NCI-H526 treated with DMSO at 0.1 percent for 48 hours (cell line): ENCODE measurements at regions not wholly inside any gene's neighbourhood (a gene's known extent, or its start where the extent isn't known, plus 50 kb on each side); places are given as distances from the start of the nearest gene placed in this dataset.
"Not testable (repeated sequence)": the region's sequence is repeated elsewhere in the genome, so short reads cannot be mapped to it uniquely, and the experiment has no call there.

ENCODE experiments used
- DNase-seq: peaks from one replicate; lab custom pipeline; 2025; lab: John Stamatoyannopoulos, UW

DNA sequence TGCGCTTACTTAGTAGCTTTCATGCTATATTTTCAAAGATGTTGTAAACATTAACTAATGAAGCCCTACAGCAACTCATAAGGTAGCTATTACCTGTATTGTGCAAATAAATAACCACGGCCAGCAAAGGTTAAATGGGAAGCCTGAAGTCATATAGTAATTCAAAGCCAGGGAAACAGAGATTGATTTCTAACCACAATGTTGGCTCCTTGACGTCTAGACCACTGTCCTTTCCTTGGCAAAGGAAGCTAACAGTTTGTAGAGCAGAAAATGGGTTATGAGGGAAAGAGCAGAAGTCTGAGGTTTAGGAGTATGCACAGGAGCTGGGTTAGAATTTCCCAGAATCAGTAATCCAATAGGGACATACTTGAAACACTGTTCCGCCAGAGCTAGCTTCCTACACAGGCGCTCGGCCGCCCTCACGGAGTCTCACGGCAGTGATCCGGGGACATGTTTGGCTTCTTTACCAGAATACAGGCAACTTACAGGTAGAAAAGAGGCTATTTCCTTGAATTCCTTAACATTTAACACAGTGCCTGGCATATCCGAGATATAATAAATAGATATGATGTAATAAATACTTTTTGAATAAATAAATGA, 298.8 kb upstream of the LYPLAL1 start:
- DNase-seq, result no peak

GRCh38 chr1:218878369-218878768, 295.3 kb upstream of the LYPLAL1 start:
- DNase-seq, result no peak

DNA sequence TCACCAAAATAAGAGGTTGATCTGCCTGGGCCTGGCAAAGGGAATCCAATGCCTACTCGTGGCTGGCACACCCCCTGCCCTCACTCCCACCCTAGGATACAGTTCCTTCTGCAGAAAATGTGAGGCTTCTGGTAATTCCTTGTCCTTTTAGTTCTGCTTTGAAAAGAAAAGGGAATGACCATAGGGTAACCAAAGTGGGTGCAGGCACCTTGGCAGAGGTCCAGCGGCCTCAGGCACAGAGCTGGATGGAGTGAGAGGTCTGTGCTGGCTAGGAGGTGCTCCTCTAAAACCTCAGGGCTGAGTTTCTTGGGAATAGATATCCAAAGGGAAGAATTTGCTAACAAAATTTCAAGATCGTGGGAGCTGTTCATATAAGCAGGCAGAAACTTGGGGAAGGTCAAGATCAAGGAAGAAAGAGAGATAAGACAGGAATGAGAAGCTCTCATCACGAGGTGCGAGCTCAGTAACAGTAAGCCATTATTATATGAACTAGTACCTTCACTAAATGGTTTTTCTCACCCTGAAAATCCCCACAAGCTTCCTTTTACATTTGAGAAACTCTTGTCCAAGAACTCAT, 293.1 kb upstream of the LYPLAL1 start:
- no peak for DNase-seq

- DNase-seq, result no peak
Observed at GRCh38 chr1:218882454-218882853, 291.2 kb upstream of the LYPLAL1 start.

GRCh38 chr1:218886101-218886871, 287.4 kb upstream of the LYPLAL1 start:
- DNase-seq, result no peak

GRCh38 chr1:218887141-218887925, 286.3 kb upstream of the LYPLAL1 start:
- DNase-seq, result no peak

- no peak for DNase-seq
Observed at GRCh38 chr1:218890451-218890850, 283.2 kb upstream of the LYPLAL1 start.

DNA sequence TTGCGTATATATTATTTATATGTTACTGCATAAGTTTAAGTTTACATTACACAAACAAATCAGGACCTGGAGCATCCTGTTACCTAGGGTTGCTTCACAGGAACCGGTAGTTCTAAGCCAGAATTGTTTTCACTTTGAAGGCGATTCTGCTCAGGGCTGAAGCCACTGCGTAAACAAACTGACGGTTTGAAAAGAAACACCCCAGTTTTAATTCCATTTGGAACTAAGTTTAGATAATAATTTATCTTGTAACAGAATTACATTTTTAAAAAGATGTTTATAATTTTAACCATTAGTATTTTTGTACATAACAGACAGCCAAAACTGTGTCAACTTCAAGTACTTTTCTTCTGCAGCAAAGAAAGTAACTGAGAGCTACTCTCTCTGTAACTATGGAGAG, 282.1 kb upstream of the LYPLAL1 start:
- no peak for DNase-seq

GRCh38 chr1:218895064-218895587, 278.6 kb upstream of the LYPLAL1 start:
- DNase-seq, result no peak

DNA sequence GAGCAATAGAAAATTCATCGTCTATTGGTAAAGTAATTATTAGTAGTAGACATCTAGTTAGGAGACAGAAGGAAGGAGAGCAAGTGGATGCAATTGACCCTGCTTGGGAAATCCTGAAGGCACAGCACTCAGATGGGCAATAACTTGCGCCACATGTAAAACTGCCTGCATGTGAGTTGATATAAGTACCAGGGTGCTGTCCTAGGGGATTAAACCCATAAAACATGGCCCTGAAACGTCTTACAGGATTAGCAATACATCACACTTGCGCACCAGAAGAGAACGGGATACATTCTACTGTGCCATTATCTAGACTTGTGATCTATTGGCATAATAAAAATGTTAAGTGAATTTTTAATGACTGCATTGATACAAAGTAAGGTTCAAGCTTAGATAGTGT, 277.5 kb upstream of the LYPLAL1 start:
- no peak for DNase-seq

DNA sequence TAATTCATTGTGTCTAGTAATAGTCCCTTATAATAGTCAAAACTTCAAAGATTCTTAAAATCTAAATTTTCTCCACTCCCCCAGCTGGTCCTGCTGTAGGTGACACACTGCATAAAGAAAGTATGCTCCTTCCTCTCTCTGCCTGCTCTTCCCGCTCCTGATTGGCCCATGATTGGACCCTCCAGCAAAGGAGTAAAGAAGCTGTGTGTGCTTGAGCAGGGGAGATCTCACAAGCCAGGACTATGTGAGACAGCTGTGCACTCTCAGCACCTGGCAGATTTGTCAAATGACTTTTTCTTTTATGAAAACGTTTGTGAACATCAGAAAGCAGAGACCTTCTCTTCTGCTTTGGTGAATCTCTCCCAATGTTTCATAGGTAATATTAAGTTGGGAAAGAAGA, 274.8 kb upstream of the LYPLAL1 start:
- DNase-seq, result no peak

DNA sequence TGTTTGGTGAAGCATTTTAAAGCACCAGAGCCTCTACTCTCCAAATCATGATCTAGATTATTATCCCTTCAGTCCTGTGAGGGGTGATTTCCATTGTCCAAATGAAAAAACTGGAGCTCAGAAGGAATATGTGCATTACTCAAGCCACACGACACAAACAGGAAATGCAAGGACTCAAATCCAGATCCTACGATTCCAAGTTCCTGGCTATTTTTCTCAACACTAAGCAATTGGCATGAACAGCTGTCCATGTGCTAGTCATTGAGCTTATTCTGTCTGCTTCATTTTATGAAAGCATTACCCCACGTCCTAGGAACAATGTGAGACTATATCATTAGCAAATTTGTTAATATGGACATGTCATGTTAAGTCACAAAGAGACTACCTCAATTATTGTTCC, 273.1 kb upstream of the LYPLAL1 start:
- no peak for DNase-seq

DNA sequence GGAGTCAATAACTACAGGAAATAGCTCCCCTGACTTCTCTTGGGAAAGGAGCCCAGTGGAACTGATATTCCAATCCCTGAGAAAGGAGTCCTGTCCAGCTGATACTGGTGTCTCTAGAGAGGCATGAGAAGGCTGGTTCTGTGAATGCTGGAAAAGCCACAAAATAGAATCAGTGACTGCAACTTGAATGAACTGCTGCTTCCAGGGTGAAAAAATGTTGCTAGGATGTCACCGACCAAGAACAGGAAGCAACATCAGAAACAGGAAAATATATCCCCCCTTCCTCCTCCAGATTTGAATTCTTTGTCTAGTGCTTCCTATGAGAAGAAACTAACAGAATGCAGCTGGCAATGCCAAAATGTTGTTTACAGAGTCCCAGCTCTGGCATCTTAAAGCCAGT, 269.3 kb upstream of the LYPLAL1 start:
- DNase-seq, result no peak

DNA sequence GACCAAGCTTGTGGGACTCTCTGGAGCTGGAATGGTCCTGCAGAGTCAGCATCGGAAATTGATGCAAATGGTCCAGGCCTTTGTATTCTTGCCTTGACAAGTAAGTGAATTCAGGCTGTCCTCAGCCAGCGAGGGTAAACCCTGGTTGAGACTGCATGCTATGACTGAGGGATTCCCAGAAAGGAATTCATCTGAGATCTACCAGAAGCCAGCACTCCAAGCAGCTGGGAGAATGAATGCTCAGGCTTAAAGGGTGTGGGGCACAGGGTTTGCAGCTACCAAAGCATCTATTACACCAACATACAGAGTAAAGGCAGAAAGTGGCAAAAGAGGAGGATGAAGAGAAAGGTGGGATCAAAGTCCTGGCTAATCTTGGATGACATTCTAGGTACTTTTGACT, 257.0 kb upstream of the LYPLAL1 start:
- DNase-seq, result no peak

GRCh38 chr1:218917656-218918055, 256.0 kb upstream of the LYPLAL1 start:
- DNase-seq, result no peak

DNA sequence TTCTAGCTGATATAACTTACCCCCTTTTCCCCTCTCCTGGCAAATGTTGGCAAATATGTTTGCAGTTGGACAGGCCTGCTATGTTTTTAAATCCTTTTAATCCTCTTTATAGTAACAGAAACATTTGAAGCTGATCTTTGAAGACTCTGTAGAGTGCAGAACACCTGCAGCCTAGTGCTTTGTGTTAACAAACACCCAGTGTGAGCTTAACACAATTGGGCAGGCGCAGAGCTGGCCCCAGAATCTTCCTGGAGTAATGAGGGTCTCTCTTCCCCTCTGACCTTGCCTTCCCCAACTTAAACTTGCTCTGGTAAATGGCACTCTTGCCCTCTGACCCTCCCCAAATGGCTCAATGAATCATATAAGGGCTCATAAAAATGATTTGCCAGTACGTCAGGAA, 247.9 kb upstream of the LYPLAL1 start:
- DNase-seq, result no peak

- no peak for DNase-seq
Observed at GRCh38 chr1:218926631-218927030, 247.0 kb upstream of the LYPLAL1 start.

DNA sequence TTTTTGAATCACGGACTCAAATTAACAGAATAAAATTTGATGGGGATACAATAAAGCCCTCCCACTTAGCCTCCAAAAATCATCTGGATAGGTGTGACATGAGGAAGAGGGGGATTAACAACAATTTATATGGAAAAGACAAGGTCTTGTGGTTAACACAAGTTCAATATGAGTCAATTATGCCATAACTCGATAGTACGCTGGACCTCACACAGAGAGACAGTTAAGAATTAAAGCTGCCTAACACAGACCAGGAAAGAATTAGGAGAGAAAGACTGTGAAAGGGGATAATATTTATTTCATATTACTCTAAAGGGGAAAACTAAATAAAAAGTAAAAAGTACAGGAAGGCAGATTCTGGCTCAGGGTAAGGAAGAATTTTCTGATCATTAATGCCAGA, 243.7 kb upstream of the LYPLAL1 start:
- DNase-seq, result no peak

DNA sequence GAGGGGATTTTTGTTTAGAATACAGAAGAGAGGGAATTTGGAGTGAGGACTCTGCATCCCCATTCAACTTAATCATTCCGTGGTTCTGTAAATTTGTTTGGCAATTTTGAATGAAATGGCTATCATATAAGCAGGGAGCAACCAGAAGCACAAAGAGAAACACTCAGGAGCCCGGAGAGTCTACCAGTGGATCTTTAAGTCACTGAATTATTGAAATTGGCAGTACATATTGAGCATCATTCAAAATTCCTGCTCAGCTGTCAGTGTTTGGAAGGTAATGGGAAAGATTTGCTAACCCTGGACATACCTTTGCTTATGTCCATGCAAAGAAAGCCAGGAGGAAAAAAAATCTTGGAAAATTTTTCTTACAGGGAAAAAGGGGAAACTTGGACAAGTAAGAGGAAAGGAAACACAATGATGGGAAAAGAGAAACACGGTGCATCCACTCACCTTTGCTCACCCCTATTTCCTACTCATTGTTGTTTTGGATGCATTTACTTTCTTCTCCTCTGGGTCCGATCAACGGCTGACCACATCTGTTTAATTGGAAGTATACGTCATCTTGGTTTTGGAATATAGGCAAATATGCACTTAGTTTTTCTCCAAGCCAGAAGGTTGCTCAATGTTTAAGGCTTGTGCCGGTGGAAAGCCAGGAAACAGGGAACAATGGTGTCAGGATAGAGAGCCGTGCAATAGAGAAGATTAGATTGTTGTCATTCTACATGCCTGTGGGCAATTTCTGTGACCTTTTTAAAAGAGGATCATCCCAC, 243.0 kb upstream of the LYPLAL1 start:
- DNase-seq, result no peak

- DNase-seq, result no peak
Observed at GRCh38 chr1:218931324-218931723, 242.4 kb upstream of the LYPLAL1 start.

GRCh38 chr1:218933513-218933912, 240.2 kb upstream of the LYPLAL1 start:
- DNase-seq, result no peak

GRCh38 chr1:218935408-218935807, 238.3 kb upstream of the LYPLAL1 start:
- not testable (repeated sequence) for DNase-seq
